Hepatocyte (in vitro differentiated cells): ENCODE measurements at regions not wholly inside any gene's neighbourhood (a gene's known extent, or its start where the extent isn't known, plus 50 kb on each side); places are given as distances from the start of the nearest gene placed in this dataset.

Source experiments
- DNase-seq: peaks from one replicate; pipeline ENCODE4 v3.0.0-alpha.2; 2016; ENCODE audit warnings: low spot score
- H2AFZ ChIP-seq: fragments of 200-600 bp; sonication (generic); 2 replicates; pipeline ENCODE4 v1.6.0; 2016; ENCODE audit warnings: antibody characterized with exemption, mild to moderate bottlenecking
- H3K27ac ChIP-seq: fragments of 200-600 bp; sonication (generic); 2 replicates; pipeline ENCODE4 v1.5.1; 2016; ENCODE audit warnings: mild to moderate bottlenecking
- H3K27me3 ChIP-seq: fragments of 200-600 bp; sonication (generic); 2 replicates; pipeline ENCODE4 v1.6.1; 2016
- H3K36me3 ChIP-seq: fragments of 200-600 bp; sonication (generic); replicated peaks from 2 replicates; pipeline ENCODE4 v1.5.1; 2016; ENCODE audit warnings: low read depth; ENCODE audit not compliant: insufficient read depth
- H3K4me1 ChIP-seq: fragments of 200-600 bp; sonication (generic); 2 replicates; pipeline ENCODE4 v1.5.1; 2016; ENCODE audit warnings: mild to moderate bottlenecking, moderate library complexity; ENCODE audit not compliant: insufficient read depth
- H3K4me2 ChIP-seq: fragments of 200-600 bp; sonication (generic); 2 replicates; pipeline ENCODE4 v1.6.0; 2016
- H3K4me3 ChIP-seq: fragments of 200-600 bp; sonication (generic); 2 replicates; pipeline ENCODE4 v1.5.1; 2016; ENCODE audit warnings: mild to moderate bottlenecking
- H3K79me2 ChIP-seq: fragments of 200-600 bp; sonication (generic); 2 replicates; pipeline ENCODE4 v1.6.0; 2017; ENCODE audit warnings: mild to moderate bottlenecking
- H3K9me2 ChIP-seq: fragments of 200-600 bp; sonication (generic); replicated peaks from 2 replicates; pipeline ENCODE4 v1.6.0; 2017; ENCODE audit warnings: mild to moderate bottlenecking; ENCODE audit not compliant: insufficient read depth
- H3K9me3 ChIP-seq: fragments of 200-600 bp; sonication (generic); 2 replicates; pipeline ENCODE4 v1.5.1; 2016; ENCODE audit warnings: low read depth, mild to moderate bottlenecking
- H4K20me1 ChIP-seq: fragments of 200-600 bp; sonication (generic); 2 replicates; pipeline ENCODE4 v1.6.0; 2016; ENCODE audit warnings: mild to moderate bottlenecking; ENCODE audit not compliant: insufficient read depth, poor library complexity, severe bottlenecking
- CTCF ChIP-seq: fragments of 200-600 bp; sonication (generic); IDR thresholded peaks from 2 replicates; pipeline ENCODE4 v1.5.1; 2016; ENCODE audit warnings: antibody characterized with exemption, mild to moderate bottlenecking; ENCODE audit not compliant: poor library complexity
- EZH2 ChIP-seq: fragments of 200-600 bp; sonication (generic); IDR thresholded peaks from 2 replicates; pipeline ENCODE4 v1.6.1; 2016; ENCODE audit warnings: antibody characterized with exemption, mild to moderate bottlenecking, borderline replicate concordance
- EZH2phosphoT487 ChIP-seq: fragments of 200-600 bp; sonication (generic); IDR thresholded peaks from one replicate; pipeline ENCODE4 v1.6.1; 2018; ENCODE audit warnings: antibody characterized with exemption, mild to moderate bottlenecking, low read depth, moderate library complexity; ENCODE audit not compliant: unreplicated experiment, severe bottlenecking
- WGBS: methylation state at CpG from one replicate; pipeline ENCODE4 v1.1.6; 2016; ENCODE audit warnings: low lambda C conversion rate; ENCODE audit errors: missing lambda C conversion rate; 5-methylcytosine and 5-hydroxymethylcytosine counted together

GRCh38 chr4:142909908-142910307 lies 63.8 kb upstream of the INPP4B start:
- H3K27ac ChIP-seq: no peak overlapping the region

GRCh38 chr4:142913034-142913433 lies 66.9 kb upstream of the INPP4B start:
- H3K27me3 ChIP-seq: no peaks in the 10 kb centered on the region

More at GRCh38 chr4:142909908-142910307, 63.8 kb upstream of the INPP4B start:
- no peaks in the 10 kb centered on the region for H3K79me2 ChIP-seq
- H3K4me2 ChIP-seq: no peak overlapping the region
- H3K9me3 ChIP-seq: no peaks in the 10 kb centered on the region
- no peaks in the 10 kb centered on the region for H3K9me2 ChIP-seq
- no peak for DNase-seq
- H4K20me1 ChIP-seq: no peaks in the 10 kb centered on the region
- WGBS: 75% methylated on average over 2 of the region's 2 CpGs
- H3K36me3 ChIP-seq: no peaks in the 10 kb centered on the region
- TF ChIP-seq EZH2phosphoT487: no peak
- TF ChIP-seq EZH2: no peak
- TF ChIP-seq CTCF: no peak
- no peaks in the 10 kb centered on the region for H3K4me1 ChIP-seq
- no peaks in the 10 kb centered on the region for H3K27me3 ChIP-seq
- no peak overlapping the region for H3K4me3 ChIP-seq
- no peak overlapping the region for H2AFZ ChIP-seq

GRCh38 chr4:142913461-142914030 lies 67.4 kb upstream of the INPP4B start:
- Histone ChIP-seq H3K4me3 (no peak overlapping the region), H2AFZ (no peak overlapping the region), H3K4me2 (no peak overlapping the region), H3K27me3 (no peaks in the 10 kb centered on the region), H3K27ac (no peak overlapping the region), H3K79me2 (no peaks in the 10 kb centered on the region), H4K20me1 (no peaks in the 10 kb centered on the region), H3K9me3 (no peaks in the 10 kb centered on the region), H3K36me3 (no peaks in the 10 kb centered on the region), H3K4me1 (no peaks in the 10 kb centered on the region), H3K9me2 (no peaks in the 10 kb centered on the region)
- DNase-seq: no peak
- TF ChIP-seq CTCF (no peak), EZH2 (no peak), EZH2phosphoT487 (no peak)
- 75% methylated on average over 4 of the region's 4 CpGs for WGBS

More at GRCh38 chr4:142913034-142913433, 66.9 kb upstream of the INPP4B start:
- no peaks in the 10 kb centered on the region for H3K36me3 ChIP-seq
- H3K4me2 ChIP-seq: no peak overlapping the region
- no peak for TF ChIP-seq EZH2phosphoT487
- no peak for TF ChIP-seq EZH2
- no peak for TF ChIP-seq CTCF
- no peaks in the 10 kb centered on the region for H4K20me1 ChIP-seq
- no peaks in the 10 kb centered on the region for H3K4me1 ChIP-seq
- H3K27ac ChIP-seq: no peak overlapping the region
- no peak for DNase-seq
- no peaks in the 10 kb centered on the region for H3K9me3 ChIP-seq
- no peaks in the 10 kb centered on the region for H3K9me2 ChIP-seq
- no peak overlapping the region for H2AFZ ChIP-seq
- WGBS: 83% methylated on average over 1 of the region's 1 CpG
- no peak overlapping the region for H3K4me3 ChIP-seq
- H3K79me2 ChIP-seq: no peaks in the 10 kb centered on the region

DNA sequence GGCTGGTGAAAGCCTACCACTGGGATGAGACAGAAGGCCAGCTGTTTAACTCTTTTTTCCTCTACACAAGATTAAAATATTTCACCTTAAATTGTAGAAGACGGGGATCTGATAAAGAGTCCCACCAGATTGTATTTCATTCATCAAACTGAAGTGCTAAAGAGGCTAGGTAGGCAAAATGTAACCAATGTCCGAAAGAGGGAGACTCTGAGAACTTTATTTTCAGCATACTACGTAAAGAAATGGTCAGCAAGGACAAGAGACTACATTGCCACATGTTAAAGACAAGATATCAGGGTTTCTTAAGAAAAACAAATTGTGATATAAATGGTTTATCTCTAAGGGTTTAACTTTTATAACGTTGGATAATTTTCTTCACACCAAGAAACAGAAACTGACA lies 71.6 kb upstream of the INPP4B start:
- no peak overlapping the region for H3K27ac ChIP-seq
- TF ChIP-seq EZH2 (no peak), EZH2phosphoT487 (no peak), CTCF (no peak)
- no peak overlapping the region for H3K4me3 ChIP-seq
- no peaks in the 10 kb centered on the region for H4K20me1 ChIP-seq
- no peaks in the 10 kb centered on the region for H3K79me2 ChIP-seq
- no peaks in the 10 kb centered on the region for H3K4me1 ChIP-seq
- H3K4me2 ChIP-seq: no peak overlapping the region
- H3K9me3 ChIP-seq: no peaks in the 10 kb centered on the region
- no peaks in the 10 kb centered on the region for H3K27me3 ChIP-seq
- no peak for DNase-seq
- WGBS: 81% methylated on average over 4 of the region's 4 CpGs
- H2AFZ ChIP-seq: no peak overlapping the region
- H3K36me3 ChIP-seq: no peaks in the 10 kb centered on the region
- no peaks in the 10 kb centered on the region for H3K9me2 ChIP-seq
